ENCODE measurements at regions not wholly inside any gene's neighbourhood (a gene's known extent, or its start where the extent isn't known, plus 50 kb on each side); places are given as distances from the start of the nearest gene placed in this dataset.

DNA sequence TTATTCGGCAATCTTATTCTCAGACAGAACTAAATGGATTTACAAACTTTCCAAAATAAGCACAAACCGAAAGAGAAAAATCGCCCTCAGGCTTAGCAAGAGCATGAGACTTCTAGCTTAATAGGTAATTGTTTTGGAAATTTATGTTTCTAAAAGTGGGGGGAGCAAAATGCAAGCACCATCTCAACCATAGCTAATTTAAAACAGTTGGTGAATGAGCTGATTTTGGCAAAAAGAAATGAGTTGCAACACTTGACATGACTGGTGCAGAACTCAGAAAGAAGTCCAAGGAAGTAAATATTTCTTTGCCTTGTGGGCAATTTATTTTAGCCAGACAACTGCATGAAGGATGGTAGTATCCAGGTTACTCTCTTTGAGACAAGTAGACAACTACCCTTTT, 71.5 kb upstream of the PTGFR start:
- Histone ChIP-seq H3K4me1 (replicated peaks in 1 of 2; ENCODE audit: control insufficient read depth in 2 of 2, insufficient read depth in 2 of 2, low read length in 2 of 2) (no peaks in the 10 kb centered on the region), H3K79me2 (ENCODE audit: control insufficient read depth, insufficient read depth, low read length) (no peaks in the 10 kb centered on the region), H3K4me3 (no peak overlapping the region), H3K27me3 (ENCODE audit: control insufficient read depth in 2 of 2, insufficient read depth in 2 of 2, low read length in 2 of 2) (no peaks in the 10 kb centered on the region), H3K9me1 (ENCODE audit: control insufficient read depth, insufficient read depth, low read length) (no peaks in the 10 kb centered on the region), H4K20me1 (replicated peaks; ENCODE audit: control insufficient read depth, insufficient read depth, low read length) (no peaks in the 10 kb centered on the region), H3K36me3 (ENCODE audit: control insufficient read depth, insufficient read depth, low read length) (no peaks in the 10 kb centered on the region), H3K27ac (ENCODE audit: extremely low read depth, low read depth, low read length) (no peak overlapping the region), H3K4me2 (ENCODE audit: insufficient read depth, low read length) (no peak overlapping the region), H3K9ac (ENCODE audit: insufficient read depth in 1 of 2, low read depth in 2 of 2, low read length in 2 of 2) (no peak overlapping the region), H3K9me3 (replicated peaks; ENCODE audit: control insufficient read depth, insufficient read depth, low read depth, low read length) (0 out of 2 replicates have a peak, but pooled peaks cover 2% of the 10 kb centered on the region), H2AFZ (ENCODE audit: low read depth, low read length) (no peak overlapping the region)
- ATAC-seq (no peak), DNase-seq (ENCODE audit: extremely low read depth in 1 of 4, low spot score in 3 of 4) (no peak), FAIRE-seq (no peak)
- in situ Hi-C loops (cut with MboI) (no loop called here), intact Hi-C loops (cut with micrococcal nuclease) (no loop called here)
- POLR2A ChIA-PET = no interaction called here
- WGBS (ENCODE audit: insufficient coverage, low coverage, missing lambda C conversion rate) = 0% methylated on average over 3 of the region's 3 CpGs
- CTCF ChIA-PET (ENCODE audit: low intra/inter-chr PET ratio) = no interaction called here
- TF ChIP-seq ZNF12 (CRISPR knock-in tag; IDR thresholded peaks at IDR 0.05) (no peak), PCBP2 (IDR thresholded peaks at IDR 0.05; ENCODE audit: low read depth, low read length, poor library complexity, severe bottlenecking) (no peak), RBM39 (optimal IDR thresholded peaks at IDR 0.05; ENCODE audit: low read depth, low read length) (no peak)
- TF ChIP-seq, protein P1, sequence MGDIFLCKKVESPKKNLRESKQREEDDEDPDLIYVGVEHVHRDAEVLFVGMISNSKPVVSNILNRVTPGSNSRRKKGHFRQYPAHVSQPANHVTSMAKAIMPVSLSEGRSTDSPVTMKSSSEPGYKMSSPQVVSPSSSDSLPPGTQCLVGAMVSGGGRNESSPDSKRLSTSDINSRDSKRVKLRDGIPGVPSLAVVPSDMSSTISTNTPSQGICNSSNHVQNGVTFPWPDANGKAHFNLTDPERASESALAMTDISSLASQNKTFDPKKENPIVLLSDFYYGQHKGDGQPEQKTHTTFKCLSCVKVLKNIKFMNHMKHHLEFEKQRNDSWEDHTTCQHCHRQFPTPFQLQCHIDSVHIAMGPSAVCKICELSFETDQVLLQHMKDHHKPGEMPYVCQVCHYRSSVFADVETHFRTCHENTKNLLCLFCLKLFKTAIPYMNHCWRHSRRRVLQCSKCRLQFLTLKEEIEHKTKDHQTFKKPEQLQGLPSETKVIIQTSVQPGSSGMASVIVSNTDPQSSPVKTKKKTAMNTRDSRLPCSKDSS (IDR thresholded peaks at IDR 0.05; ENCODE audit: low read depth, partially characterized antibody) = no peak
- TF ChIP-seq, protein P2, sequence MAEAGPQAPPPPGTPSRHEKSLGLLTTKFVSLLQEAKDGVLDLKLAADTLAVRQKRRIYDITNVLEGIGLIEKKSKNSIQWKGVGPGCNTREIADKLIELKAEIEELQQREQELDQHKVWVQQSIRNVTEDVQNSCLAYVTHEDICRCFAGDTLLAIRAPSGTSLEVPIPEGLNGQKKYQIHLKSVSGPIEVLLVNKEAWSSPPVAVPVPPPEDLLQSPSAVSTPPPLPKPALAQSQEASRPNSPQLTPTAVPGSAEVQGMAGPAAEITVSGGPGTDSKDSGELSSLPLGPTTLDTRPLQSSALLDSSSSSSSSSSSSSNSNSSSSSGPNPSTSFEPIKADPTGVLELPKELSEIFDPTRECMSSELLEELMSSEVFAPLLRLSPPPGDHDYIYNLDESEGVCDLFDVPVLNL (CRISPR knock-in tag; IDR thresholded peaks at IDR 0.05; ENCODE audit: low read depth) = no peak
- no TSS peak for BruUV-seq (replicated peaks)

Measured in K562 (cell line).